Thyroid gland (tissue), 4 donors: ENCODE measurements at regions not wholly inside any gene's neighbourhood (a gene's known extent, or its start where the extent isn't known, plus 50 kb on each side); places are given as distances from the start of the nearest gene placed in this dataset.
"Not testable (repeated sequence)": the region's sequence is repeated elsewhere in the genome, so short reads cannot be mapped to it uniquely, and the experiment has no call there.

Experiments
- CTCF ChIP-seq, 6 experiments: fragments of 200-600 bp in 3 of 6; fragments of 450-650 bp in 3 of 6; sonication (generic) in 3 of 6; IDR thresholded peaks; one replicate each; pipeline ENCODE4 v1.5.1; 2016 to 2019; ENCODE audit warnings: antibody characterized with exemption in 6 of 6, mild to moderate bottlenecking in 2 of 6, inconsistent platforms in 1 of 6, moderate library complexity in 1 of 6
- POLR2A ChIP-seq, 2 donors: fragments of 450-650 bp; IDR thresholded peaks; one replicate each; pipeline ENCODE4 v1.6.1; 2017; ENCODE audit warnings: antibody characterized with exemption in 2 of 2, mild to moderate bottlenecking in 2 of 2, moderate library complexity in 1 of 2

DNA sequence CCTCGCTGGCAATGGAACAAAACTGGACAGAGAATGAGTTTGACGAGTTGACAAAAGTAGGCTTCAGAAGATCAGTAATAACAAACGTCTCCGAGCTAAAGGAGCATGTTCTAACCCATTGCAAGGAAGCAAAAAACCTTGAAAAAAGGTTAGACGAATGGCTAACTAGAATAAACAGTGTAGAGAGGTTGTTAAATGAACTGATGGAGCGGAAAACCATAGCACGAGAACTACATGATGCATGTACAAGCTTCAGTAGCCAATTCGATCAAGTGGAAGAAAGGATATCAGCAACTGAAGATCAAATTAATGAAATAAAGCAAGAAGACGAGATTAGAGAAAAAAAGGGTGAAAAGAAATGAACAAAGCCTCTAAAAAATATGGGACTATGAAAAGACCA, 424.0 kb upstream of the DDI1 start:
- TF ChIP-seq CTCF, POLR2A (IDR thresholded peaks at IDR 0.05): not testable (repeated sequence)
